Endothelial cell of umbilical vein (primary cell): ENCODE measurements at regions not wholly inside any gene's neighbourhood (a gene's known extent, or its start where the extent isn't known, plus 50 kb on each side); places are given as distances from the start of the nearest gene placed in this dataset.

ENCODE experiments used
- EZH2 ChIP-seq: IDR thresholded peaks from 2 replicates; pipeline ENCODE4 v1.6.1; 2012; ENCODE audit warnings: borderline replicate concordance, low read depth, mild to moderate bottlenecking, moderate library complexity, low read length, inconsistent platforms; ENCODE audit not compliant: severe bottlenecking
- GATA2 ChIP-seq: IDR thresholded peaks from 2 replicates; pipeline ENCODE4 v1.7.0; 2011; ENCODE audit warnings: low read depth, mild to moderate bottlenecking, moderate library complexity, mixed read lengths, low read length; ENCODE audit not compliant: insufficient read length, insufficient read depth
- JUN ChIP-seq: IDR thresholded peaks from 2 replicates; pipeline ENCODE4 v1.6.1; 2011; ENCODE audit warnings: borderline replicate concordance, low read depth; ENCODE audit not compliant: insufficient read length, insufficient read depth
- MYC ChIP-seq: IDR thresholded peaks from one replicate; pipeline ENCODE4 v1.6.1; 2011; ENCODE audit warnings: mild to moderate bottlenecking, low read depth, low read length
- POLR2A ChIP-seq: IDR thresholded peaks from 2 replicates; pipeline ENCODE4 v1.6.1; 2012; ENCODE audit warnings: low read depth, mild to moderate bottlenecking, control low read depth, low read length
- POLR2AphosphoS5 ChIP-seq: IDR thresholded peaks from 2 replicates; pipeline ENCODE4 v1.6.1; 2012; ENCODE audit warnings: low read depth, mild to moderate bottlenecking, control low read depth, low read length, moderate library complexity; ENCODE audit not compliant: insufficient read depth
- TF ChIP-seq, protein P1 (sequence below), 2 donors: IDR thresholded peaks; 1 replicate in 1 of 2; 2 replicates in 1 of 2; pipeline ENCODE4 v1.5.1; 2011; ENCODE audit warnings: low read length in 2 of 2, mild to moderate bottlenecking in 2 of 2, moderate library complexity in 2 of 2, control low read depth in 1 of 2, inconsistent platforms in 1 of 2, low read depth in 1 of 2; ENCODE audit not compliant: insufficient read depth in 1 of 2; ENCODE audit errors: extremely low read depth in 1 of 2
- TF ChIP-seq, protein P2 (sequence below): IDR thresholded peaks from 2 replicates; pipeline ENCODE4 v1.6.1; 2011; ENCODE audit not compliant: insufficient read depth, insufficient read length

GRCh38 chr1:81208441-81208840 lies 592.3 kb upstream of the ADGRL2 start:
- TF ChIP-seq POLR2A (no peak), POLR2AphosphoS5 (peak; percentile 15), JUN (no peak), EZH2 (no peak), MYC (no peak), GATA2 (peak; percentile 68)
- TF ChIP-seq, protein P1, sequence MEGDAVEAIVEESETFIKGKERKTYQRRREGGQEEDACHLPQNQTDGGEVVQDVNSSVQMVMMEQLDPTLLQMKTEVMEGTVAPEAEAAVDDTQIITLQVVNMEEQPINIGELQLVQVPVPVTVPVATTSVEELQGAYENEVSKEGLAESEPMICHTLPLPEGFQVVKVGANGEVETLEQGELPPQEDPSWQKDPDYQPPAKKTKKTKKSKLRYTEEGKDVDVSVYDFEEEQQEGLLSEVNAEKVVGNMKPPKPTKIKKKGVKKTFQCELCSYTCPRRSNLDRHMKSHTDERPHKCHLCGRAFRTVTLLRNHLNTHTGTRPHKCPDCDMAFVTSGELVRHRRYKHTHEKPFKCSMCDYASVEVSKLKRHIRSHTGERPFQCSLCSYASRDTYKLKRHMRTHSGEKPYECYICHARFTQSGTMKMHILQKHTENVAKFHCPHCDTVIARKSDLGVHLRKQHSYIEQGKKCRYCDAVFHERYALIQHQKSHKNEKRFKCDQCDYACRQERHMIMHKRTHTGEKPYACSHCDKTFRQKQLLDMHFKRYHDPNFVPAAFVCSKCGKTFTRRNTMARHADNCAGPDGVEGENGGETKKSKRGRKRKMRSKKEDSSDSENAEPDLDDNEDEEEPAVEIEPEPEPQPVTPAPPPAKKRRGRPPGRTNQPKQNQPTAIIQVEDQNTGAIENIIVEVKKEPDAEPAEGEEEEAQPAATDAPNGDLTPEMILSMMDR (IDR thresholded peaks at IDR 0.05; ENCODE audit: extremely low read depth in 1 of 2, insufficient read depth in 1 of 2, low read depth in 1 of 2, low read length in 2 of 2), result no peak
- TF ChIP-seq, protein P2, sequence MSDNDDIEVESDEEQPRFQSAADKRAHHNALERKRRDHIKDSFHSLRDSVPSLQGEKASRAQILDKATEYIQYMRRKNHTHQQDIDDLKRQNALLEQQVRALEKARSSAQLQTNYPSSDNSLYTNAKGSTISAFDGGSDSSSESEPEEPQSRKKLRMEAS, result no peak
